ENCODE measurements at regions not wholly inside any gene's neighbourhood (a gene's known extent, or its start where the extent isn't known, plus 50 kb on each side); places are given as distances from the start of the nearest gene placed in this dataset.

DNA sequence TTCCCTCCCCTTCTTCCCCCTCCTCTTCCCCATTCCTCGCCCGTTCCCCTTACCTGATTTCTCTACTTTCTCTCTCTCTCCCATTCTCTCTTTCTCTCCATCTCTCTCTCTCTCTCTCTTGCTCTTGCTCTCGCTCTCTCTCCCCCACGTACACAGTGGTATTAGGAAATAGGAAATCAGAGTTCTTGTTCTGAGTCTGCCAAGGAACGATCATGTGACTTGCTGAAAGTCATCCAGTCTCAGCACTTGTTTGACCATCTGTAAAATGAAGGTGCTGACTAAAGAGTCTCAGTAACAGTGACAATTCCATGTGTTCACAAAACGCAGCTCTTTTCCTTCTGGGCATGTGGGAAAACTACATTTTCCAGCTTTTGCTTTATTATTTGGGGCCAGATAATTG is 445.0 kb upstream of the TGFBR2 start:
- no peak for DNase-seq (ENCODE audit: extremely low spot score)
- TF ChIP-seq FOXM1 (IDR thresholded peaks at IDR 0.05; ENCODE audit: borderline replicate concordance), result no peak
- TF ChIP-seq CTBP1 (IDR thresholded peaks at IDR 0.05; ENCODE audit: borderline replicate concordance), result no peak
- no peak for TF ChIP-seq TARDBP (IDR thresholded peaks at IDR 0.05)
- TF ChIP-seq LEF1 (IDR thresholded peaks at IDR 0.05; ENCODE audit: borderline replicate concordance), result no peak
- TF ChIP-seq ARNT (IDR thresholded peaks at IDR 0.05), result no peak
- TF ChIP-seq, protein P1, sequence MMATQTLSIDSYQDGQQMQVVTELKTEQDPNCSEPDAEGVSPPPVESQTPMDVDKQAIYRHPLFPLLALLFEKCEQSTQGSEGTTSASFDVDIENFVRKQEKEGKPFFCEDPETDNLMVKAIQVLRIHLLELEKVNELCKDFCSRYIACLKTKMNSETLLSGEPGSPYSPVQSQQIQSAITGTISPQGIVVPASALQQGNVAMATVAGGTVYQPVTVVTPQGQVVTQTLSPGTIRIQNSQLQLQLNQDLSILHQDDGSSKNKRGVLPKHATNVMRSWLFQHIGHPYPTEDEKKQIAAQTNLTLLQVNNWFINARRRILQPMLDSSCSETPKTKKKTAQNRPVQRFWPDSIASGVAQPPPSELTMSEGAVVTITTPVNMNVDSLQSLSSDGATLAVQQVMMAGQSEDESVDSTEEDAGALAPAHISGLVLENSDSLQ (IDR thresholded peaks at IDR 0.05), result no peak
- TF ChIP-seq FOXA1 (IDR thresholded peaks at IDR 0.05), result no peak
- no peak for TF ChIP-seq HDGF (IDR thresholded peaks at IDR 0.05; ENCODE audit: borderline replicate concordance)
- TF ChIP-seq SP1 (IDR thresholded peaks at IDR 0.05), result no peak
- TF ChIP-seq NFRKB (IDR thresholded peaks at IDR 0.05), result no peak
- TF ChIP-seq ZNF384 (IDR thresholded peaks at IDR 0.05), result no peak
- ChIA-PET POLR2A (no interaction called here), CTCF (no interaction called here)

DNA sequence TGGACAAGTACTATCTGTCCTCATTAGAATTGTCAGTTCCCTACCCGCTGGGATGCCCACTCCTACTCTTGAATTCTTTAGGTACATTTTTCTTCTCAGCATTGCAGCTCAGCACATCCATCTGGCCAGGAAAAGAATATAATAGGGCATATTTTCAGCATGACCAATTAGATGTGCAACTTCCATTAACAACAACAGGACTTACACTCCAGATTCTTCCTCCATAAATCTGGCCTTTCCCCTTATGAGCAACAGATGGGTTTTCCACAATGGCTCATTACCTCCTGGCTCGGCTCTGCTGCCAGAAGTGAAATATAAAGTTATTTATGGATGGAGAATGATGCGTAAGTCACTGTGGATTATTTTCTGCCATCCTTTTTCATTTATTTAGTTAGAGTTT is 443.8 kb upstream of the TGFBR2 start:
- no peak for DNase-seq (ENCODE audit: extremely low spot score)
- POLR2A ChIA-PET, result no interaction called here
- TF ChIP-seq, protein P1 (IDR thresholded peaks at IDR 0.05), result no peak
- TF ChIP-seq LEF1 (IDR thresholded peaks at IDR 0.05; ENCODE audit: borderline replicate concordance) (no peak), ELF4 (IDR thresholded peaks at IDR 0.05) (no peak), HDGF (IDR thresholded peaks at IDR 0.05; ENCODE audit: borderline replicate concordance) (no peak), FOXM1 (IDR thresholded peaks at IDR 0.05; ENCODE audit: borderline replicate concordance) (no peak), SP1 (IDR thresholded peaks at IDR 0.05) (no peak), TARDBP (IDR thresholded peaks at IDR 0.05) (no peak), ZNF384 (IDR thresholded peaks at IDR 0.05) (no peak), CTBP1 (IDR thresholded peaks at IDR 0.05; ENCODE audit: borderline replicate concordance) (no peak), BHLHE40 (IDR thresholded peaks at IDR 0.05; ENCODE audit: borderline replicate concordance) (no peak), ARNT (IDR thresholded peaks at IDR 0.05) (no peak), SUZ12 (IDR thresholded peaks at IDR 0.05) (no peak), NFRKB (IDR thresholded peaks at IDR 0.05) (no peak), FOXA1 (IDR thresholded peaks at IDR 0.05) (no peak), L3MBTL2 (conservative IDR thresholded peaks at IDR 0.05) (no peak), FOXK2 (IDR thresholded peaks at IDR 0.05) (no peak)
- CTCF ChIA-PET, result no interaction called here

- no peak for TF ChIP-seq SUZ12 (IDR thresholded peaks at IDR 0.05)
- TF ChIP-seq, protein P1 (IDR thresholded peaks at IDR 0.05), result no peak
- no peak for TF ChIP-seq TARDBP (IDR thresholded peaks at IDR 0.05)
- TF ChIP-seq SP1 (IDR thresholded peaks at IDR 0.05), result no peak
- TF ChIP-seq ZNF384 (IDR thresholded peaks at IDR 0.05), result no peak
- no peak for TF ChIP-seq CTBP1 (IDR thresholded peaks at IDR 0.05; ENCODE audit: borderline replicate concordance)
- TF ChIP-seq ARNT (IDR thresholded peaks at IDR 0.05), result no peak
- TF ChIP-seq FOXK2 (IDR thresholded peaks at IDR 0.05), result no peak
- DNase-seq (ENCODE audit: extremely low spot score), result no peak
- CTCF ChIA-PET, result no interaction called here
- POLR2A ChIA-PET, result no interaction called here
These were observed 439.9 kb upstream of the TGFBR2 start for GRCh38 chr3:30166535-30166934.

- TF ChIP-seq SUZ12 (IDR thresholded peaks at IDR 0.05) (no peak), BHLHE40 (IDR thresholded peaks at IDR 0.05; ENCODE audit: borderline replicate concordance) (no peak), SP1 (IDR thresholded peaks at IDR 0.05) (no peak), NFRKB (IDR thresholded peaks at IDR 0.05) (no peak), LEF1 (IDR thresholded peaks at IDR 0.05; ENCODE audit: borderline replicate concordance) (no peak), FOXM1 (IDR thresholded peaks at IDR 0.05; ENCODE audit: borderline replicate concordance) (no peak), CTBP1 (IDR thresholded peaks at IDR 0.05; ENCODE audit: borderline replicate concordance) (no peak)
- TF ChIP-seq, protein P1 (IDR thresholded peaks at IDR 0.05), result no peak
- ChIA-PET CTCF (interaction anchor here (0.7 kb wide), 1 partner anchor 23 kb away, joined by 3 read pairs; no protein-coding TSS in a partner anchor), POLR2A (no interaction called here)
- no peak for DNase-seq (ENCODE audit: extremely low spot score)
These were observed 438.8 kb upstream of the TGFBR2 start for GRCh38 chr3:30167541-30168011.

- CTCF ChIA-PET, result no interaction called here
- TF ChIP-seq, protein P1 (IDR thresholded peaks at IDR 0.05), result no peak
- TF ChIP-seq SUZ12 (IDR thresholded peaks at IDR 0.05) (no peak), ZNF384 (IDR thresholded peaks at IDR 0.05) (no peak), NFRKB (IDR thresholded peaks at IDR 0.05) (no peak), FOXK2 (IDR thresholded peaks at IDR 0.05) (no peak), LEF1 (IDR thresholded peaks at IDR 0.05; ENCODE audit: borderline replicate concordance) (no peak), FOXM1 (IDR thresholded peaks at IDR 0.05; ENCODE audit: borderline replicate concordance) (no peak), CTBP1 (IDR thresholded peaks at IDR 0.05; ENCODE audit: borderline replicate concordance) (no peak), L3MBTL2 (conservative IDR thresholded peaks at IDR 0.05) (no peak), FOXA1 (IDR thresholded peaks at IDR 0.05) (no peak), ARNT (IDR thresholded peaks at IDR 0.05) (no peak)
These were observed 436.9 kb upstream of the TGFBR2 start for GRCh38 chr3:30169487-30169886.

More at GRCh38 chr3:30169487-30169886, 436.9 kb upstream of the TGFBR2 start:
- DNase-seq (ENCODE audit: extremely low spot score), result no peak
- POLR2A ChIA-PET, result no interaction called here

All from HEK293T (cell line).